CD4-positive, alpha-beta T cell treated with Interleukin-15 for 1 hour (primary cell): ENCODE measurements at regions not wholly inside any gene's neighbourhood (a gene's known extent, or its start where the extent isn't known, plus 50 kb on each side); places are given as distances from the start of the nearest gene placed in this dataset.

Experiments used
- DNase-seq: peaks from one replicate; pipeline ENCODE4 v3.0.0-alpha.2; 2020

DNA sequence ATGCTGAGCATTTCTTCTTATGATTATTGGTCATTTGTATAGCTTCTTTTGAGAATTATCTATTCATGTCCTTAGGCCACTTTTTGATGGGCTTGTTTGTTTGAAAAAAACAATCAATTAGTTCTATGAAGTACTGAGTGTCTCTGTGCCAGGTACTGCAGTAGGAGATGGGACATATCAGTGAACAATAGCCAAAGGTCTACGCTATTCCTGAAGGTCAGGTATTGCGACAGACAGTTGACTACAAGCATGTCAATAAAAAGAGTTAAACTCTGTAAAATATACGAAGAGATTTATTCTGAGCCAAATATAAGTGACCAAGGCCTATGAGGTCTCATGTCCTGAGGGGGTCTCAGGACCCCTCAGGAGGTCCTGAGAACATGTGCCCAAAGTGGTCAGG is 122.1 kb upstream of the NFE2L3 start:
- DNase-seq, result no peak

DNA sequence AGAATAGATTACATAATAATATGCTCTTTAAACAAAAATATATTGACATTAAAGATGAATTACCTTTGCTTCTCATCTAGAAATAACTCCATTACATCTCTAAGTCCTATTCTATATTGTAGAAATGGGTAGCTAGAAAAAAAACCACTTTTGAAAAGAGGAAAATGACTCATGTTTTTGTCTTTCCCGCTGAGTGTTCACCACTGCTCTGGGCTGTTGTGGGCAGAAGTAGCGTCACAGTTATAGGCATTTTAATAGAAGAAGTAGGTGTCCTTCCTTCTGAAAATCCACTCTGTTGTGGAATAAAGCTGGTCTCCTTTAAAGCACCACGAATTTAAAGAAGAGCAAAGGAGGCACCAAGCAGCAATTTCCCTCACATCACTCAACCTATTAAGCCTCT is 117.6 kb upstream of the NFE2L3 start:
- no peak for DNase-seq

DNA sequence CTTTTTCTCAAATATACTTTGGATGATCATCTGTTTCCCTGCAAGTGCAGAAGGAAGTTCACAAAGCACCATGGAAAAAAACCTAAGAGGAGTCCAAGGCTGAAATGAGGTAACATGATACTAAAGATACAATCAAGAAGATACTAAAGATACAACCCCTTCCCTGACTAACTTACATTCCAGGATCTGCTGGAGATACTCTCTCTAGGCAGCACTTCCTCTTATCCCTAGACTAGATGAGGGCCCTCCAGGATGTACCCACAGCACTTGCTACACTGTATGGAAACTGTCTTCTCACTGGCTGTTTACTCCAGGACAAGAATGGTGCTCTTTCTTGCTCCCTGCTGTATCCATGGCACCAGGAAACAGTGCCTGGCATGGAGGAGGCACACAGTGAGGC is 116.4 kb upstream of the NFE2L3 start:
- no peak for DNase-seq

DNA sequence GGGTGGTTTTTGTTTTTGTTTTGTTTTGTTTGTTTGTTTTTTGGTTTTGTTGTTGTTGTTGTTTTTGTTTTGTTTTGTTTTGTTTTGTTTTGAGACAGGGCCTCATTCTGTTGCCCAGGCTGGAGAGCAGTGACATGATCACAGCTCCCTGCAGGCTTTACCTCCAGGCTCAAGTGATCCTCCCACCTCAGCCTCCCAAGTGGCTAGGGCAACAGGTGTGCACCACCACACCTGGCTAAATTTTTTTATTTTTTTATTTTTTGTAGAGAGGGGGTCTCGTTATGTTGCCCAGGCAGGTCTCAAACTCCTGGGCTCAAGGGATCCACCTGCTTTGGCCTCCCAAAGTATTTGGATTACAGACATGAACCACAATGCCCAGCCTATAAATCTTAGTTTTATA is 115.9 kb upstream of the NFE2L3 start:
- no peak for DNase-seq

DNA sequence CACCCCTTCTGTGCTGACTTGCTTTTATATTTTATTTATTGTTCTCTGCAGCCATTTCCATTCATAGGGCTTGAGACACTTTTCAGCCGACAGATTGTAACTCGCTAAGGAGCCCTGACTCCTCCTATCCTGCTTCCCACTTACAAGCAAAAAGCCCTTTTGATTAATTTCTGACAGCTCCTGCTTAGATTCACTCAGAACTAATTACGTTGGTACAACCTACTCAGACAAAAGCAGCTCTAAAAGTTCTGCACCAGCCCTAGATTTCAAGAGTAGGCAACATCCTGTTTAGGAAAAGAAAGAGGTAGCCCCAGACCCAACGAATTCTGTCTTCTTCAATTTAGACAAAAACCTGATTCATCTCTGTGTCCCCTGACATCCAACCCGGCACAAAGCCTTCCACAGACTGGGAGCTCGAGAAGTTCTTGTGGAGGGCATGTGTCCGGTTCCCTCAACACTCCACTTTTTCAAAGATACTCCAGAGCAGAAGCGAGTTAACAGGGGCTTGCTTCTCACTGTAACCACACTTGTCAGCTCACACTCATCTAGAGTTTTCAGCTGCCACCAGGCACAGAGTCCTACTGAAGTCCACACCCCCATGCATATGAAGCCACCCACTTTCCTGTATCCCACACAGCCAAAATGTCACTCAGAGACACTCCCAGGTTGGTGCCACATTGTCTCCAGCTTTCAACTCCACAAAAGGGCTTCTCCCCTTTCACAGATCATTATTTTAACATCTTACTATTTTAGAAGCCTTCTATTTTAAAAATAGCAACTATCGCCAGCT is 113.6 kb upstream of the NFE2L3 start:
- no peak for DNase-seq

DNA sequence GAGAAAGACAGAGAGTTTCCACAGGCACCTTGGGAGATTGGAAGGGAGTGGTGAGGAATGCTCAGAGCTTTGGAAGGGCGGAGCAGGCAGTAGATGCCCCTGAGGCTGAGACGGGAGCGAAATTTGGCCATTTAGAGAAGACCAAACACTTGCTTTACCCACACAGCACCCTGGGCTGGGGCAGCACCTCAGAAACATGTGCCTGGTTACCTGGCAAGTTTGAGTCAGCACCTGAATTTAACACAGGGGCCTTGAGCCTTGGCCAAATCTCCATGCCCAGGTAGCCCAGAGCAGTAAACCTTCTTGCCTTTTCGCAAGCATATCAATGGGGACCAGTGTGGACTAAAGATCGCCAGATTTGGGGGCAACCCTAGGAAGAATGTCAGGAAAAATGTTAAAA is 111.9 kb upstream of the NFE2L3 start:
- no peak for DNase-seq

DNA sequence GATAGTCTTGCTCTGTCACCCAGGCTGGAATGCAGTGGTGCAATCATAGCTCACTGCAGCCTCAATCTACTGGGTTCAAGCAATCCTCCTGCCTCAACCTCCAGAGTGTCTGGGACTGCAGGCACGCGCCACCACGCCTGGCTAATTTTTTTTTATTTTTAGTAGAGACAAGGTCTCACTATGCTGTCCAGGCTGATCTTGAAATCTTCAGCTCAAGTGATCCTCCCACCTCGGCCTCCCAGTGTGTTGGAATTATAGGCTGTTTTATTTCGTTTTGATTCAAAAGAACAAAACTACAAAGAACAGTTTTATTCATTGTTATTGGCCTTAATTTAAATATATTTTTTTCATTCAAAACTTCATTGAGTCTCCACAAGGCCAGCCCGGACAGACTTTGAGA is 109.8 kb upstream of the NFE2L3 start:
- no peak for DNase-seq

DNA sequence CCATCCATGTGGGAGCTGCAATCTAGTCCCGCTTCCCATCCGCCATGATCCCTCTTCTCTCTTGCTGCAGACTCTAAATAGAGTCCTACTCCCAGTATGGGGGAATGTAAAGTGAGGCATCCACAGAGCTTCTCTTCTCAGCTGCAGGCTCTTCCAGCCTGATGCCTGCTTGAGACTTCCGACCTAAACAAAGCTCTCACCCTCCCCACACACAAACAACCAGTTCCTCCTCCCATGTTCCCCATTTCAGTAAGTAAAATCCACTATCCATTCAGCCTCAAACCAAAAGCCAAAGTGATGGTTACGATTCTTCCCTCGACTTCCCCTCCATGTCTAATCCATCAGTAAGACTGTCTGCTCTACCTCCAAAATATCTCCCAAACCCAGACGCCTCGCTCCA is 108.2 kb upstream of the NFE2L3 start:
- no peak for DNase-seq

DNA sequence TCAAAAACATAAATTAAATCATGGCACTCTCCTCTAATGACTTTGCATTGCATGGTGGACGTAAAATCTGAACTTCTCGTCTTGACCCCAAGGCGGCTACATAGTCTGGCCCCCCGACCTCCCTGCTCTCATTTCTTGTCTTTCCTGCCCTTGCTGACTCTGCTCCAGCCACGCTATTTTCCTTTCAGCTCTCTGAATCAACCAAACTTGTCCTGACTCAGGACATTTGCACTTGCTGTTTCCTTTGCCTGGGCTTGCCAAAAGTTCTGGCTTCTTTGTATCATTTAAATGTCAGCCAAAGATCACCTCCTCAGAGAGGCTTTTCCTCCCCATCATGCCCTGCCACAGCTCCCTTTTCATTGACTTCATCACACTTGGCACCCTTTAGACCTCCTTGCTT is 107.7 kb upstream of the NFE2L3 start:
- no peak for DNase-seq

DNA sequence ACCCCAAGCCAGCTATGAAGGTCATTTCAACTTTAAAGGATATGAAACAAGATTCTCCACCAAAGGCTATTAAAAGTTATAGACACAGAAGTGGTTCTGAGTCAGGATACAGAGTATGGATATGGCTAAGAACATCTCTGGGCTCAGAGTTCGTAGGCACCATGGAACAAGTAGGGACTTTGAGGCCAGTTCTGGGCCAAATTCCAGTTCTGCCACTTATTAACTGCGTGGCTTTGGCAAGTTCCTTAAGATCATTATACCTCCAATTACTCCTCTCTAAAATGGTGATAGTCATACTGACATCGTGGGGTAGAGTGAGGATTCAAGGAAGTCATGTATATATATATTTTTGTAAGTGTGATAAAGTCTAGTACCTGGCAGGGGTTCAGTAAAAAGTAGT is 105.8 kb upstream of the NFE2L3 start:
- no peak for DNase-seq

DNA sequence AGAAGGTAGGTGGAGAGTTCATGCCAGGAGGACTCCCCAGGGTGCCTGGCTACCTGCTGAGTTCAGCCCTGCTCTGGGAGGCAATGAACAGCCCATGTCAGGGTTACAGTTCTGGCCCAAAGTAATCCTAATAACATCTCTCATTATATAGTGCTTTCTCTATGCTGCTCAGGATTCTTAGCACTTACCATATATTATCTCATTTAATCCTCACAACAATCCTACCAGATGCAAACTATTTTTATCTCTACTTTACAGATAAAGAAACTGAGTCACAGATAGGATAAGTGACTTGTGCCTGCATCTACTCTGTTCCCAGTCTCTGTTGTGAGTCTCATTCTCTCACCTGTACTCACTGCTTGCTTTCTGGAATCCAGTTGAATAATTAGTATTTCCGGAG is 105.1 kb upstream of the NFE2L3 start:
- no peak for DNase-seq

DNA sequence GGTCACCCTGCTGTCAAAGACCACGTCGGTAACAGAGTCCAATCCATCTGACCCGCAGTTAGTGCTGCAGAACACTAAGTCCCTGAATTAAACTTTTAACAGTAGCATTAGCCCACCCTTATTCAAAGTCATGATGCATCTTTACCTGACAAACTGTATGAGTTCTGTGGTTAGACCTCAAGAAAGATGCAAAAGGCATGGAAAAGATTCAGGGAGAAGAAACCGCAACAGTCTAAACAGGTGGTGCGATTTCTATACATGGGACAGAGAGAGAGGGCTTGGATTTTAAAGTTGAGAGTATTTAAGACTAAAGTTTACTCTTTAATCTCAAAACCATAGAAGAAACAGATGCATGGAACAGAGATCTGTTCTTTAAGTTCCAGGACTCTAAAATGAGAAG is 103.3 kb upstream of the NFE2L3 start:
- DNase-seq, result no peak

DNA sequence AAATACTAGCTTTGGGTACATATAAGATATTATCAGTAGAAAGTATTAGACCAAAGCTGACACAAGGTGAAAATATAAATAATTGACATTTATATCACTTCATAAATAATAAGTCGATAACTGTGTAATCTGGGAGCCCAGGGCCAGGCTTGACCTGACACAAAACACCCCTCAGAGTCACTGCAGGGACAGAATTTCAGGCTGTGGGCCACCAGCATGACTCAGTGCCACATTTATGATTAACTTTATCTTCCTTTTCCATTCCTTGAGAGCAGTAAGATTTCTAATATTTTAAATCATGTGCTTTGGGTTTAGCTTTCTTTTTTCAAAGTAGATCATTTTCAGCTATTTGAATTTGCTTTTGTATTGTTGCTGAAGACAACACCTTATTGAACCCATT is 102.9 kb upstream of the NFE2L3 start:
- no peak for DNase-seq

DNA sequence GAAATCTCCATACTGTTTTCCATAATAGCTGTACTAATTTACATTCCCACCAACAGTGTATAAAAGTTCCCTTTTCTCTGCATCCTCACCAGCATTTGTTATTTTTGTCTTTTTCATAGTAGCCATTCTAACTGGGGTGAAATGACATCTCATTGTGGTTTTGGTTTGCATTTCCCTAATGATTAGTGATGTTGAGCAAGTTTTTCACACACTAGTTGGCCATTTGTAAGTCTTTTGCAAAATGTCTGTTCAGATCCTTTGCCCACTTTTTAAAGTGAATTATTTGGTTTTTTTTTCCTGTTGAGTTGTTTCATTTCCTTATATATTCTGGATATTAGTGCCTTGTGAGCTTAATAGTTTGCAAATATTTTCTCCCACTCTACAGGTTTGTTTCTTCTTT is 101.0 kb upstream of the NFE2L3 start:
- DNase-seq, result no peak

DNA sequence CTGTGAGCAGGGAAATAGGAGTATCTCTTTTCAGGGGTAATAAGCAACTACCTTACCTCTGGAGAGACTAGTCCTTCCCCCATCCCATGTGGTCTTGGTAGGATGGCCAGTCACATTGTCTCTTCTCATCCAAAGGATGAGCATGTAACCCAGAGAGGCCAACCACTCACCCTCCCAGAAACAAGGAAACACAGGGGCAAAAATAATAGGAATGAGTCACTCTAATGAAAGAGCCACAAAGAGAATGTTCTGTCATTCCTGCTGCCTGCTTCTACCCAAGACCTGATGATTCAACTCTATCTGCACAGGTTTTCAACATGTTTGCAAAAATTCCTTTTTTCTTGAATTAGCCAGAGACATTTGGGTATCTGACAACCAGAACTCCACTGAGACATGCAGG is 99.3 kb upstream of the NFE2L3 start:
- no peak for DNase-seq

DNA sequence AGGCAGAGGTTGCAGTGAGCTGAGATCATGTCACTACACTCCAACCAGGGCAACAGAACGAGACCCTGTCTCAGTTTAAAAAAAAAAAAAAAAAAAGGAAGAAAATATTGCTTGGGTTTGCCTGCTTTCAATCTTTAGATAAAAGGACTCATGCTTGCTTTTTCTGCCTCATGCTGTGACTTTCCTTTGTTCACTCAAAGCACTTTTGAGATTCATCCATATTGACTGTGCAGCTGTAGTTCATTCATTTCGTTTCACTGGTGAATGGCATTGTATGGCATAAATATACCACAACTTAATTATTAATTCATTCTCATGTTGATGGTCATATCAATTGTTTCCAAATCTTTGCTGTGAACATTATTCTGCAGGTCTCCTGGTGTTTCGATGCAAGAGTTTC is 97.6 kb upstream of the NFE2L3 start:
- DNase-seq, result no peak

DNA sequence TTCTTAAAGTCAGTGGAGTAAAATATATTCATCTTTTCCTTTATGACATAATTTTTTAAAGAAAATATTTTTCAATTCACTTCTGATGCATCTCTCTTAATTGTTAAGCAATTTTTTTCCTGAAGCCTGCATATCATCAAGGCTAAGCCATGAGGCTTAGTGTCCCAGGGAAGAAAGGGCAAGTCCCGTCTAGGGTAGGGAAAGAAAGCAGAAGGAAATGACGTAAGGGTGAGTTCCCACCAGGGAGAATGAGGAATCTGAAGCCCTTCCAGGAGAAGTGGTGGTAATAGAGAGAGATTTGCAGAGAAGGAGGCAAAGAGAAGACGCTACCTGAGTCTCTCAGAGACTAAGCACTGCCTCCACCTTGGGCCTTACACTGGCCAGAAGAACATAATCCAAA is 96.8 kb upstream of the NFE2L3 start:
- DNase-seq, result no peak

DNA sequence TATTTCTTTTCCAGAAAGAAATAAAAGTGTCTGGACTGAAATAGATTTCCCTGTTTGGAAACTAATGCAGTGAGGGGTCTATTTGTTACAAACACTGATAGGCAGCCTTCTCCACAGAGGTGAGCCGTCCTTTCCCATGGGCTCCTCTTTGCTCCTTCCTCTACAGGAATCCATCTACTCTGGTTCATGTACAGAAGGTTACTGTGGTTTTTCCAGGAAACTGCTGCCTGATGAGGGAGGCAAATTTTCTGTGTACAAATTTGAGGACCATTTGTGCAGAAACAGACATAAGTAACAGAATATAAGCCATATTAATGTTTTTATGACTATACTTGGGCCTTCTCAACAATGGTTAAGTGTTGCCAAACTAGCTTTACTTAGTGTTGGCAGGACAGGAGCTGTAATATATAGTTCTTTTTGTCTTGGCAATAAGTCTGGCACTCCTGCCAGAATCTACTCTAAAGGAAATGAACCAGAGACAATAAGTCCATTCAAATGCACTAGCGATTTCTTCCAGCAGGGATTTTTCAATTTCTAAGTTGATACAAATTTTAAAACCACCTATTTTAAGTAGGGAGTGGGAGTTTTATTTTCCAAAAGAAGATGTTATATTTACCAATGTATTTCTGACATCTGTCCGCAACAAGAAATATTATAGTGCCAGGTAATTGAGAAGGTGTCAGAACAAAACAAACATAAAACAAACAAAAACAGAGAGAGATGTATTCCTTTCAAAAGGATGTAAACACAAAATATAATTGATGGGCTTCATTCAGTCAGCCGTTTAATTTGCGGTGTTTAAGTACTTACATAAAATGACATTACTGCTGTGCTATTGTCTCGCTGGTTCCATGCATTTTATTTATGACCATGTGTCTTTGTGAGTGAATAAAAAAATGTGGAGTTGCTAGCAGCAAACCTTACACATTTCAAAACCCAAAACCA is 91.0 kb upstream of the NFE2L3 start:
- no peak for DNase-seq

DNA sequence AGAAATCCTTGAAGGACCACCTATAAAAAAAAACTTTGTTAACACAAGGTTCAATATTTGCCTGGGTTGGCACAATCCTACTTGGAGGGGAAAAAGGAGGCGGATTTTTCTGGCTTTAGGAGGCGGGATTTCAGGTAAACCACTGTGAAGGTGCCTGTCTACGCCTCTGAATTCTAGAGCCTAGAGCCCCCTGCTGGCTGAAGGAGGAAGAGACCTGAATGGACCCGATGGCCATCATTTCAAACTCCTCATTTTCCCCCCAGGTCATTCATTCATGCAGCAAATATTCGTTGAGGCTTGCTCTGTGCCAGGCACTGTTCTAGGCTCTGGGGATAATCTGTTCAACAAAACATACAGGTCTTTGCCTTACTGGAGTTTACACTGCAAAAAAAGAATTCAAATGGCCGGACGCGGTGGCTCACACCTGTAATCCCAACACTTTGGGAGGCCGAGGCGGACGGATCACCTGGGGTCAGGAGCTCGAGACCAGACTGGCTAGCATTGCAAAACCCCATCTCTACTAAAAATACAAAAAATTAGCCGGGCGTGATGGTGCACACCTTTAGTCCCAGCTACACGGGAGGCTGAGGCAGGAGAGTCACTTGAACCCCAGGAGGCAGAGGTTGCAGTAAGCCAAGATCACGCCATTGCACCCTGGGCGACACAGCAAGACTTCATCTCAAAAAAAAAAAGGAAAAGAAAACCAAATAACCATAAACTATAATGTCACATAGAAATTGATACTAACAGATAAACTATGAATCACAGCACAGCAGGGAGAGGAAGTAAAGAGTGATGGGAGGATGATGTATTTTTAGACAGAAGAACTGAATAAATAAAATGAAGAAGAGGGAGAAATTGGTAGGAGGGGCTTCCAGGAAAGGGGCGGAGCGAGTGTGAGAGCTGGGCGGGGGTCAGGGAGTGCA is 90.1 kb upstream of the NFE2L3 start:
- peak; percentile 52 for DNase-seq

DNA sequence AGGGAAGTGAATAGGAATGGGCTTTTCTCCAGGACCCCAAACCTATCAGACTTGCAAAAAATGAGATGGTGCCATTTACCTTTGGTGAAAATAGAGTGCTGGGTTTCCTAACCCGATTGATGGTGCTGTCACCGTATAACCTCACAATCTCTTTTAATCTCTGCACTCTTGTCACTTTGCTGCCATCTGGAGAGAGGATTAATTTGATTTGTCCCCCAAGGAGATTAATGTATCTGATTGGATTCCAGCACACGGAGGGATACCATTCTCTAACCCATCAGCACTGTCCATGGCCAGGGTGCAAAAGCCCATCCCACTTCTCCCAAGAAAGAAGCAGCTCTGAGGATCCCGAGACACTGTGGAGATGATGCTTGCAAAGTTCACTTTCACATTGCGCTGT is 86.3 kb upstream of the NFE2L3 start:
- DNase-seq, result no peak

DNA sequence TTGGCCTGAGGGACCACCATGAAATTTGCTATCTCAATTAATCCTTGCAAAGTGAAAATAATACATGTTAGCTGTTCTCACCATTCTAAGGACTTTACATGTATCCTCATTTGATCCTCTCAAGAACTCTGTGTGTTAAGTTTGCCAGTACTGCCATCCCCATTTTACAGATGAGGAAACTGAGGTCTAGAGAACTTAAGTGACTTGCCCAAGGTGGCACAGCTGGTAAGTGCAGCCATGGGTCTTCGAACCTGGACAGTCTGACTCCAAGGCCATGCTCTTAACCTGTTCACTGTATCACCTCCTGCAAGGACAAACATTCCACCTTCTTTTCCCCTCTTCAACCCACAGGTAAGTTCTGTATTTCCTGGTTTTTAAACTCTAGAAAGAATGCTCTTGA is 85.3 kb upstream of the NFE2L3 start:
- no peak for DNase-seq

DNA sequence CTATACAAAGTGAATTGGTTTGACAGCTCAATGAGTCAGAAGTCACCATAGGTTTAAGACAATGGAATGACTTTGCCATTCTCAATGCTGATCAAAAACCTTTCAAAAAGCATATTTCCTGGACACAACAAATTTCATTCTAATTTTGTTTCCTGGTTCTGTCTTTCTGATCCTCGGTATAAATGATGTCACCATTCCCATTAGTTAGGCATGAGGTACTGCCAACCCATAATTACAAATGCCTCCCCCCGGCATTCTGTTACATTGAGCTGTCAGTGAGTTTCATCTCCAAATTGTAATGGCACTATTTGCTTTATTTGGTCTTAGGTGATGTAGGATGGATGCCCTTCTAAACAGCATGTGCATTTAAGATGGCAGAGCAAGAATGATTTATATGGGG is 81.7 kb upstream of the NFE2L3 start:
- no peak for DNase-seq
